Caco-2 (cell line): ENCODE measurements at regions not wholly inside any gene's neighbourhood (a gene's known extent, or its start where the extent isn't known, plus 50 kb on each side); places are given as distances from the start of the nearest gene placed in this dataset.

Source experiments
- BruUV-seq: library from RNA; stranded (reverse); fragments of 400-500 nt; replicated peaks from 2 replicates; lab custom pipeline; 2021; lab: Mats Ljungman, UMichigan
- CTCF ChIA-PET: fragments of 300-600 bp; sonication (Branson Sonifier 250); formaldehyde crosslinking; loops from one replicate; lab custom pipeline; 2022; ENCODE audit warnings: antibody characterized with exemption; lab: Charles Lee
- POLR2A ChIA-PET: fragments of 300-600 bp; sonication (Branson Sonifier 250); formaldehyde crosslinking; loops from one replicate; lab custom pipeline; 2022; ENCODE audit warnings: antibody characterized with exemption; lab: Charles Lee
- DNase-seq, 2 experiments: peaks; one replicate each; pipeline versions ENCODE4 v3.0.0 to v3.0.0-alpha.2; 2020 to 2022
- H3K27me3 ChIP-seq: replicated peaks from 2 replicates; pipeline ENCODE4 v1.6.0; 2011; ENCODE audit warnings: low read length; ENCODE audit not compliant: control insufficient read depth, insufficient read depth
- H3K36me3 ChIP-seq: 2 replicates; pipeline ENCODE4 v1.5.1; 2011; ENCODE audit warnings: low read length; ENCODE audit not compliant: control insufficient read depth, insufficient read depth
- H3K4me1 ChIP-seq: fragments of 250-450 bp; sonication (Bioruptor Pico); 2 replicates; pipeline ENCODE4 v1.5.1; 2020; ENCODE audit warnings: mild to moderate bottlenecking
- H3K4me3 ChIP-seq: 2 replicates; pipeline ENCODE4 v1.5.1; 2011; ENCODE audit warnings: low read depth, mild to moderate bottlenecking, control low read depth, low read length
- H3K9me3 ChIP-seq: fragments of 250-450 bp; sonication (Bioruptor Pico); 2 replicates; pipeline ENCODE4 v1.5.1; 2020; ENCODE audit warnings: mild to moderate bottlenecking, moderate library complexity
- H3K27ac Mint-ChIP-seq: one replicate; pipeline ENCODE4 v1.8.0; 2022; ENCODE audit warnings: mixed read lengths; ENCODE audit not compliant: unreplicated experiment
- H3K27me3 Mint-ChIP-seq: one replicate; pipeline ENCODE4 v1.8.0; 2022; ENCODE audit warnings: mixed read lengths; ENCODE audit not compliant: insufficient read depth, unreplicated experiment
- H3K36me3 Mint-ChIP-seq: one replicate; pipeline ENCODE4 v1.8.0; 2022; ENCODE audit warnings: mild to moderate bottlenecking, mixed read lengths; ENCODE audit not compliant: insufficient read depth, unreplicated experiment
- H3K4me1 Mint-ChIP-seq: one replicate; pipeline ENCODE4 v1.8.0; 2022; ENCODE audit warnings: low read depth, mixed read lengths; ENCODE audit not compliant: unreplicated experiment
- H3K4me3 Mint-ChIP-seq: one replicate; pipeline ENCODE4 v1.8.0; 2022; ENCODE audit warnings: mild to moderate bottlenecking, moderate library complexity, mixed read lengths; ENCODE audit not compliant: unreplicated experiment
- H3K9me3 Mint-ChIP-seq: one replicate; pipeline ENCODE4 v1.8.0; 2022; ENCODE audit warnings: mixed read lengths; ENCODE audit not compliant: unreplicated experiment
- intact Hi-C: fragments of 100-400 bp; cut with micrococcal nuclease; formaldehyde crosslinking; loops from one replicate; pipeline ENCODE4 v1.10.0; 2022; ENCODE audit not compliant: unreplicated experiment
- TF ChIP-seq, protein P1 (sequence below), 2 experiments: fragments of 200-600 bp in 1 of 2; IDR thresholded peaks; 1 replicate in 1 of 2; 2 replicates in 1 of 2; pipeline versions ENCODE4 v1.5.1 to v1.8.0; 2011 to 2022; ENCODE audit warnings: antibody characterized with exemption in 1 of 2, control low read depth in 1 of 2, inconsistent platforms in 1 of 2, low read depth in 1 of 2, low read length in 1 of 2, mild to moderate bottlenecking in 1 of 2, moderate library complexity in 1 of 2; ENCODE audit not compliant: insufficient read depth in 1 of 2, severe bottlenecking in 1 of 2, unreplicated experiment in 1 of 2

DNA sequence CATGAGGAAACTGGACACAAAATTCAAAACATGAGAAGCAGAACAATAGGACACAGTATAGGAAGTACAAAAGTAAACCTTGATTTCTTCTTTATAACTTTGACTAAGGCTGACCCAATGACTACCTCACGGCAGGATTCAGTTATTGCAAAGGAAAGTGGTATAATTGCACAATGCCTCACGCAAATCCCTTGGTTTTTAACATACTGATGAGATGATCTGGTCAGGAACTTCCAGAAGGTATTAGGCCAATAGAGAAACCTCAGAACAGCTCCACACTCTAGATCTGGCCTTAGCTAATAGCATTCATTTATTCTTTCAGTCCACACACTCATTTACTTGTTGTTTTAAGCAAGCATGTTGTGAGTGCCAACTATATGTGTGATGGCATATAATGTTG lies 1526.9 kb upstream of the ACVR2A start:
- H3K4me1 ChIP-seq = no peaks in the 10 kb centered on the region
- no peak for DNase-seq
- no peak overlapping the region for H3K4me3 ChIP-seq
- no peaks in the 10 kb centered on the region for H3K27me3 ChIP-seq
- ChIA-PET POLR2A (no interaction called here), CTCF (no interaction called here)
- Mint-ChIP-seq H3K9me3 (no peaks in the 10 kb centered on the region), H3K27me3 (peaks cover 5% of the 10 kb centered on the region), H3K4me3 (no peak overlapping the region), H3K4me1 (no peaks in the 10 kb centered on the region), H3K36me3 (no peaks in the 10 kb centered on the region), H3K27ac (no peak overlapping the region)
- TF ChIP-seq, protein P1, sequence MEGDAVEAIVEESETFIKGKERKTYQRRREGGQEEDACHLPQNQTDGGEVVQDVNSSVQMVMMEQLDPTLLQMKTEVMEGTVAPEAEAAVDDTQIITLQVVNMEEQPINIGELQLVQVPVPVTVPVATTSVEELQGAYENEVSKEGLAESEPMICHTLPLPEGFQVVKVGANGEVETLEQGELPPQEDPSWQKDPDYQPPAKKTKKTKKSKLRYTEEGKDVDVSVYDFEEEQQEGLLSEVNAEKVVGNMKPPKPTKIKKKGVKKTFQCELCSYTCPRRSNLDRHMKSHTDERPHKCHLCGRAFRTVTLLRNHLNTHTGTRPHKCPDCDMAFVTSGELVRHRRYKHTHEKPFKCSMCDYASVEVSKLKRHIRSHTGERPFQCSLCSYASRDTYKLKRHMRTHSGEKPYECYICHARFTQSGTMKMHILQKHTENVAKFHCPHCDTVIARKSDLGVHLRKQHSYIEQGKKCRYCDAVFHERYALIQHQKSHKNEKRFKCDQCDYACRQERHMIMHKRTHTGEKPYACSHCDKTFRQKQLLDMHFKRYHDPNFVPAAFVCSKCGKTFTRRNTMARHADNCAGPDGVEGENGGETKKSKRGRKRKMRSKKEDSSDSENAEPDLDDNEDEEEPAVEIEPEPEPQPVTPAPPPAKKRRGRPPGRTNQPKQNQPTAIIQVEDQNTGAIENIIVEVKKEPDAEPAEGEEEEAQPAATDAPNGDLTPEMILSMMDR (IDR thresholded peaks at IDR 0.05; ENCODE audit: insufficient read depth in 1 of 2, low read depth in 1 of 2, low read length in 1 of 2, severe bottlenecking in 1 of 2, unreplicated experiment in 1 of 2) = no peak
- no peaks in the 10 kb centered on the region for H3K36me3 ChIP-seq
- no peaks in the 10 kb centered on the region for H3K9me3 ChIP-seq
- no TSS peak for BruUV-seq
- intact Hi-C loops = no loop called here

- CTCF ChIA-PET = interaction anchor here (0.6 kb wide), 1 partner anchor 266 kb away, joined by 4 read pairs; no protein-coding TSS in a partner anchor
- POLR2A ChIA-PET = no interaction called here
These were observed 1531.9 kb upstream of the ACVR2A start for GRCh38 chr2:146312899-146313298.

DNA sequence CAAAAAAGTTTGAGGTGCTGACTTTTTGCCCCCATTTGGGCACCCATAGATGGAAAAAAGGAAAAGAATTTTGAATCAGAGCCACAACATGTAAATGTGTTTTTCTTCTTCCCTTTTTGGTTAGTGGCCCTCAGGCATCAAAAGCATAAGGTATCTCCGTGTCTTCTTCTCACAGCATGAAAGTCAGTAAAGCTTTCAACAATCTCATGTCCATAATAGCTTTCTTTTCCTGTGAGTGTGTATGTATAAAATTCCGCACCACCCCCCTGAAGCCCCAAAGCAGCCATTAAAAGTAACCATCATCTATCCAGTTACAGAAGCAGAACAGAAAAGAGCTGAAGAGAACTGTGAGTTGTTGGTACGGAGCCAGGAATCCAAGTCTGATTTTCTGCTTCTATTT lies 1539.7 kb upstream of the ACVR2A start:
- Mint-ChIP-seq H3K27ac (no peak overlapping the region), H3K4me3 (no peak overlapping the region), H3K36me3 (no peaks in the 10 kb centered on the region), H3K9me3 (no peaks in the 10 kb centered on the region), H3K4me1 (no peaks in the 10 kb centered on the region), H3K27me3 (no peaks in the 10 kb centered on the region)
- intact Hi-C loops = no loop called here
- BruUV-seq = no TSS peak
- DNase-seq = no peak
- TF ChIP-seq, protein P1 (IDR thresholded peaks at IDR 0.05; ENCODE audit: insufficient read depth in 1 of 2, low read depth in 1 of 2, low read length in 1 of 2, severe bottlenecking in 1 of 2, unreplicated experiment in 1 of 2) = no peak
- ChIA-PET POLR2A (no interaction called here), CTCF (no interaction called here)
- Histone ChIP-seq H3K4me1 (no peaks in the 10 kb centered on the region), H3K27me3 (no peaks in the 10 kb centered on the region), H3K4me3 (no peak overlapping the region), H3K36me3 (no peaks in the 10 kb centered on the region), H3K9me3 (no peaks in the 10 kb centered on the region)

More at GRCh38 chr2:146312899-146313298, 1531.9 kb upstream of the ACVR2A start:
- Mint-ChIP-seq H3K9me3 (no peaks in the 10 kb centered on the region), H3K4me1 (no peaks in the 10 kb centered on the region), H3K27me3 (no peaks in the 10 kb centered on the region), H3K27ac (no peak overlapping the region), H3K36me3 (no peaks in the 10 kb centered on the region), H3K4me3 (no peak overlapping the region)
- no TSS peak for BruUV-seq
- Histone ChIP-seq H3K9me3 (no peaks in the 10 kb centered on the region), H3K4me3 (no peak overlapping the region), H3K36me3 (no peaks in the 10 kb centered on the region), H3K4me1 (no peaks in the 10 kb centered on the region), H3K27me3 (no peaks in the 10 kb centered on the region)
- TF ChIP-seq, protein P1 (IDR thresholded peaks at IDR 0.05; ENCODE audit: insufficient read depth in 1 of 2, low read depth in 1 of 2, low read length in 1 of 2, severe bottlenecking in 1 of 2, unreplicated experiment in 1 of 2) = no peak
- intact Hi-C loops = no loop called here
- no peak for DNase-seq
